Breast epithelium (tissue), 4 donors: ENCODE measurements at regions not wholly inside any gene's neighbourhood (a gene's known extent, or its start where the extent isn't known, plus 50 kb on each side); places are given as distances from the start of the nearest gene placed in this dataset.
A peak's percentile ranks its signal among the peaks of the same experiment; 100 is the strongest.

ENCODE experiments used
- DNase-seq, 2 donors: peaks; one replicate each; pipeline ENCODE4 v3.0.0-alpha.2; 2019; ENCODE audit warnings: low spot score in 2 of 2
- H3K27ac ChIP-seq, 2 donors: fragments of 200-600 bp; sonication (generic) in 1 of 2; one replicate each; pipeline ENCODE4 v1.5.1; 2016 to 2019; ENCODE audit warnings: mild to moderate bottlenecking in 1 of 2
- H3K27me3 ChIP-seq, 2 donors: fragments of 200-600 bp; sonication (generic) in 1 of 2; one replicate each; pipeline versions ENCODE4 v1.5.1 to v1.6.0; 2017 to 2019; ENCODE audit warnings: control low read depth in 1 of 2, mild to moderate bottlenecking in 1 of 2
- H3K36me3 ChIP-seq: fragments of 200-600 bp; one replicate; pipeline ENCODE4 v1.5.1; 2019
- H3K4me1 ChIP-seq, 2 donors: fragments of 200-600 bp; sonication (generic); one replicate each; pipeline ENCODE4 v1.5.1; 2016 to 2019; ENCODE audit warnings: control low read depth in 1 of 2
- H3K4me3 ChIP-seq, 3 donors: fragments of 200-600 bp; sonication (generic); 1 replicate in 2 of 3; 2 replicates in 1 of 3; pipeline ENCODE4 v1.5.1; 2016 to 2019; ENCODE audit warnings: mild to moderate bottlenecking in 3 of 3, moderate library complexity in 2 of 3
- H3K9me3 ChIP-seq, 2 donors: fragments of 200-600 bp; sonication (generic) in 1 of 2; one replicate each; pipeline ENCODE4 v1.5.1; 2016 to 2019; ENCODE audit warnings: control low read depth in 1 of 2
- POLR2A ChIP-seq: fragments of 450-650 bp; IDR thresholded peaks from one replicate; pipeline ENCODE4 v1.6.1; 2016; ENCODE audit warnings: antibody characterized with exemption, mild to moderate bottlenecking, moderate library complexity
- POLR2AphosphoS5 ChIP-seq, 3 donors: sonication (generic); formaldehyde crosslinking; IDR thresholded peaks; one replicate each; pipeline ENCODE4 v1.6.1; 2017; ENCODE audit warnings: antibody characterized with exemption in 3 of 3
- intact Hi-C: fragments of 100-400 bp; cut with DNase I; formaldehyde crosslinking; loops from one replicate; pipeline ENCODE4 v1.15.1; 2023; ENCODE audit warnings: low total_unique reads
- TF ChIP-seq, protein P1 (sequence below), 3 donors: fragments of 450-650 bp; IDR thresholded peaks; one replicate each; pipeline ENCODE4 v1.5.1; 2016 to 2017; ENCODE audit warnings: antibody characterized with exemption in 3 of 3, mild to moderate bottlenecking in 3 of 3, moderate library complexity in 3 of 3

- DNase-seq: no peak
- TF ChIP-seq POLR2A (no peak), POLR2AphosphoS5 (IDR thresholded peaks at IDR 0.05) (no peak)
- TF ChIP-seq, protein P1, sequence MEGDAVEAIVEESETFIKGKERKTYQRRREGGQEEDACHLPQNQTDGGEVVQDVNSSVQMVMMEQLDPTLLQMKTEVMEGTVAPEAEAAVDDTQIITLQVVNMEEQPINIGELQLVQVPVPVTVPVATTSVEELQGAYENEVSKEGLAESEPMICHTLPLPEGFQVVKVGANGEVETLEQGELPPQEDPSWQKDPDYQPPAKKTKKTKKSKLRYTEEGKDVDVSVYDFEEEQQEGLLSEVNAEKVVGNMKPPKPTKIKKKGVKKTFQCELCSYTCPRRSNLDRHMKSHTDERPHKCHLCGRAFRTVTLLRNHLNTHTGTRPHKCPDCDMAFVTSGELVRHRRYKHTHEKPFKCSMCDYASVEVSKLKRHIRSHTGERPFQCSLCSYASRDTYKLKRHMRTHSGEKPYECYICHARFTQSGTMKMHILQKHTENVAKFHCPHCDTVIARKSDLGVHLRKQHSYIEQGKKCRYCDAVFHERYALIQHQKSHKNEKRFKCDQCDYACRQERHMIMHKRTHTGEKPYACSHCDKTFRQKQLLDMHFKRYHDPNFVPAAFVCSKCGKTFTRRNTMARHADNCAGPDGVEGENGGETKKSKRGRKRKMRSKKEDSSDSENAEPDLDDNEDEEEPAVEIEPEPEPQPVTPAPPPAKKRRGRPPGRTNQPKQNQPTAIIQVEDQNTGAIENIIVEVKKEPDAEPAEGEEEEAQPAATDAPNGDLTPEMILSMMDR (IDR thresholded peaks at IDR 0.05): no peak
- no peaks in the 10 kb centered on the region for H3K27me3 ChIP-seq
- no peaks in the 10 kb centered on the region for H3K4me1 ChIP-seq
- H3K4me3 ChIP-seq: no peak overlapping the region
- no peaks in the 10 kb centered on the region for H3K9me3 ChIP-seq
- peak overlapping the region; percentile 65 to 68 for H3K27ac ChIP-seq
- no peaks in the 10 kb centered on the region for H3K36me3 ChIP-seq
- intact Hi-C loops: loop anchor here (5.0 kb wide), 1 partner anchor 868 kb away; no protein-coding TSS in a partner anchor
Observed at GRCh38 chr2:204110338-204110741, 173.8 kb downstream of the ICOS start.

DNA sequence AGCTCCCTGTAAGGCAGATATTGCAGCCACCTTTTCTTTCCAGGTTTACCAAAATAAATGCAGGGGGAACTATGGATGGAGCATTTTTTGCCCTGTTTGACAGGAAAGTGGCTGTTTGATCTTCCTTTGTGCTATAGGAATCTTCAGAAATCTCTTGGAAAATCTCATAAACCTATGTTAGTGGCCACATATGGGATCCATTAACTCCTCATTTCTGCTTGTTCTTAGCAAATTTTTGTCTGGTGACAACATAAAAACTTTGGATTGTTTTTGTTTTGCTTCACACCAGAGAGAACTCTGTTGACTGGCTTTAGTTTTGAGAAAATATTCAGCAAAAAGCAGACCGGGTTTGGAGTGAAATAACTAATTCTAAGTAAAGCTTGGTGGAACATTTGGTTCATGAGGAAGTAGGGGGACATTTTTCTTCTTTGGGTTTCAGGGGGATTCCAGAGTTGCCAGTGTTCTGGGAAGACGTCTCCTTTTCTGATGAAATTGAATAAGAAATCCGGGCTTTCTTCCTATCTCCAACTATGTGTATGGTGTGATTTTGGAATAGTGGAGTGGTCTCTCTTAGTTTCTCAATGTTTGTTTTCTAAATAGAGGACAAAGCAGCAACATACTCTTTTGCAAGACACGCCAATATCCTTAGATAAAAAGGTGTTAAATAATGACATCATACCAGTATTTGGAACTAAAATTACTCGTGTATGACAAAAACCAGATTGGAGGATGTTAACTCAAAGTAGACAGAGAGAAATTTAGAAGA is 174.4 kb downstream of the ICOS start:
- Histone ChIP-seq H3K27ac (peak overlapping the region; percentile 65 to 68), H3K4me3 (no peak overlapping the region)
- TF ChIP-seq, protein P1 (IDR thresholded peaks at IDR 0.05): no peak
- TF ChIP-seq POLR2AphosphoS5 (IDR thresholded peaks at IDR 0.05) (no peak), POLR2A (no peak)

GRCh38 chr2:204112084-204112770 is 175.7 kb downstream of the ICOS start:
- Histone ChIP-seq H3K9me3 (no peaks in the 10 kb centered on the region), H3K4me3 (no peak overlapping the region), H3K4me1 (no peaks in the 10 kb centered on the region), H3K36me3 (no peaks in the 10 kb centered on the region), H3K27me3 (no peaks in the 10 kb centered on the region), H3K27ac (peak overlapping the region; percentile 31 to 65)
- TF ChIP-seq, protein P1 (IDR thresholded peaks at IDR 0.05): no peak
- TF ChIP-seq POLR2AphosphoS5 (IDR thresholded peaks at IDR 0.05) (no peak), POLR2A (no peak)
- intact Hi-C loops: loop anchor here (5.0 kb wide), 1 partner anchor 870 kb away; no protein-coding TSS in a partner anchor
- no peak for DNase-seq

More for the DNA sequence above, 174.4 kb downstream of the ICOS start:
- no peaks in the 10 kb centered on the region for H3K27me3 ChIP-seq
- no peaks in the 10 kb centered on the region for H3K36me3 ChIP-seq
- intact Hi-C loops: loop anchor here (5.0 kb wide), 1 partner anchor 869 kb away; no protein-coding TSS in a partner anchor
- H3K4me1 ChIP-seq: no peaks in the 10 kb centered on the region
- no peaks in the 10 kb centered on the region for H3K9me3 ChIP-seq
- no peak for DNase-seq

- H3K4me3 ChIP-seq: no peak overlapping the region
- no peak for DNase-seq
- peak overlapping the region in 1 of 2 donors; percentile 40 for H3K27ac ChIP-seq
- no peaks in the 10 kb centered on the region for H3K36me3 ChIP-seq
- TF ChIP-seq POLR2AphosphoS5 (IDR thresholded peaks at IDR 0.05): peak in 1 of 3 donors; percentile 50
- TF ChIP-seq, protein P1 (IDR thresholded peaks at IDR 0.05): no peak
- H3K9me3 ChIP-seq: no peaks in the 10 kb centered on the region
- H3K27me3 ChIP-seq: no peaks in the 10 kb centered on the region
- H3K4me1 ChIP-seq: no peaks in the 10 kb centered on the region
- intact Hi-C loops: loop anchor here (5.0 kb wide), 1 partner anchor 872 kb away; no protein-coding TSS in a partner anchor
Observed at GRCh38 chr2:204114295-204115136, 178.0 kb downstream of the ICOS start.
